KOPT-K1 (cell line): ENCODE measurements at regions not wholly inside any gene's neighbourhood (a gene's known extent, or its start where the extent isn't known, plus 50 kb on each side); places are given as distances from the start of the nearest gene placed in this dataset.

Source experiments
- H3K27ac ChIP-seq: fragments of 200-600 bp; sonication (generic); 2 replicates; pipeline ENCODE4 v1.5.1; 2016; ENCODE audit warnings: antibody characterized with exemption, mild to moderate bottlenecking, low read depth, low read length; ENCODE audit not compliant: poor library complexity, severe bottlenecking
- H3K36me3 ChIP-seq: fragments of 200-600 bp; sonication (generic); 2 replicates; pipeline ENCODE4 v1.5.1; 2017; ENCODE audit warnings: antibody characterized with exemption, mild to moderate bottlenecking, low read length, moderate library complexity; ENCODE audit not compliant: insufficient read depth
- H3K9me3 ChIP-seq: fragments of 200-600 bp; sonication (generic); 2 replicates; pipeline ENCODE4 v1.5.1; 2017; ENCODE audit warnings: antibody characterized with exemption, low read length, mild to moderate bottlenecking; ENCODE audit not compliant: insufficient read depth, poor library complexity, severe bottlenecking

GRCh38 chr21:35363458-35363857, 314.4 kb upstream of the RUNX1 start:
- Histone ChIP-seq H3K36me3 (no peaks in the 10 kb centered on the region), H3K9me3 (no peaks in the 10 kb centered on the region), H3K27ac (no peak overlapping the region)

- no peak overlapping the region for H3K27ac ChIP-seq
- H3K36me3 ChIP-seq, result no peaks in the 10 kb centered on the region
- no peaks in the 10 kb centered on the region for H3K9me3 ChIP-seq
Observed at GRCh38 chr21:35361988-35362387, 312.9 kb upstream of the RUNX1 start.

GRCh38 chr21:35360870-35361570, 311.9 kb upstream of the RUNX1 start:
- no peak overlapping the region for H3K27ac ChIP-seq
- H3K36me3 ChIP-seq, result no peaks in the 10 kb centered on the region
- H3K9me3 ChIP-seq, result no peaks in the 10 kb centered on the region

- Histone ChIP-seq H3K9me3 (no peaks in the 10 kb centered on the region), H3K27ac (no peak overlapping the region), H3K36me3 (no peaks in the 10 kb centered on the region)
Observed at GRCh38 chr21:35359076-35359475, 310.0 kb upstream of the RUNX1 start.

GRCh38 chr21:35358008-35358407, 308.9 kb upstream of the RUNX1 start:
- Histone ChIP-seq H3K36me3 (no peaks in the 10 kb centered on the region), H3K9me3 (no peaks in the 10 kb centered on the region), H3K27ac (no peak overlapping the region)

- no peaks in the 10 kb centered on the region for H3K36me3 ChIP-seq
- H3K9me3 ChIP-seq, result no peaks in the 10 kb centered on the region
- H3K27ac ChIP-seq, result no peak overlapping the region
Observed at GRCh38 chr21:35357041-35357780, 308.1 kb upstream of the RUNX1 start.

GRCh38 chr21:35354078-35354477, 305.0 kb upstream of the RUNX1 start:
- no peak overlapping the region for H3K27ac ChIP-seq
- no peaks in the 10 kb centered on the region for H3K36me3 ChIP-seq

GRCh38 chr21:35352793-35353192, 303.7 kb upstream of the RUNX1 start:
- Histone ChIP-seq H3K9me3 (no peaks in the 10 kb centered on the region), H3K36me3 (no peaks in the 10 kb centered on the region), H3K27ac (no peak overlapping the region)

More at GRCh38 chr21:35354078-35354477, 305.0 kb upstream of the RUNX1 start:
- H3K9me3 ChIP-seq, result no peaks in the 10 kb centered on the region

GRCh38 chr21:35352066-35352770, 303.1 kb upstream of the RUNX1 start:
- H3K9me3 ChIP-seq, result no peaks in the 10 kb centered on the region
- H3K36me3 ChIP-seq, result no peaks in the 10 kb centered on the region
- H3K27ac ChIP-seq, result no peak overlapping the region

- Histone ChIP-seq H3K36me3 (no peaks in the 10 kb centered on the region), H3K27ac (no peak overlapping the region)
Observed at GRCh38 chr21:35351434-35351833, 302.3 kb upstream of the RUNX1 start.

GRCh38 chr21:35350965-35351364, 301.9 kb upstream of the RUNX1 start:
- Histone ChIP-seq H3K27ac (no peak overlapping the region), H3K9me3 (no peaks in the 10 kb centered on the region), H3K36me3 (no peaks in the 10 kb centered on the region)

More at GRCh38 chr21:35351434-35351833, 302.3 kb upstream of the RUNX1 start:
- H3K9me3 ChIP-seq, result no peaks in the 10 kb centered on the region

GRCh38 chr21:35349376-35350080, 300.4 kb upstream of the RUNX1 start:
- H3K36me3 ChIP-seq, result no peaks in the 10 kb centered on the region
- H3K9me3 ChIP-seq, result peaks cover 3% of the 10 kb centered on the region
- no peak overlapping the region for H3K27ac ChIP-seq

- Histone ChIP-seq H3K9me3 (peaks cover 5% of the 10 kb centered on the region), H3K36me3 (no peaks in the 10 kb centered on the region), H3K27ac (no peak overlapping the region)
Observed at GRCh38 chr21:35348686-35349085, 299.6 kb upstream of the RUNX1 start.

- Histone ChIP-seq H3K27ac (no peak overlapping the region), H3K36me3 (no peaks in the 10 kb centered on the region), H3K9me3 (peaks cover 5% of the 10 kb centered on the region)
Observed at GRCh38 chr21:35346697-35347096, 297.6 kb upstream of the RUNX1 start.

GRCh38 chr21:35345954-35346353, 296.9 kb upstream of the RUNX1 start:
- Histone ChIP-seq H3K27ac (no peak overlapping the region), H3K36me3 (no peaks in the 10 kb centered on the region), H3K9me3 (peaks cover 5% of the 10 kb centered on the region)
